ENCODE measurements at regions not wholly inside any gene's neighbourhood (a gene's known extent, or its start where the extent isn't known, plus 50 kb on each side); places are given as distances from the start of the nearest gene placed in this dataset.

GRCh38 chr5:158099571-158100105 is 240.7 kb upstream of the CLINT1 start:
- 81 to 91% methylated on average over 3 to 9 of the region's 12 CpGs for WGBS, 2 experiments (ENCODE audit: insufficient coverage in 2 of 2)
- Histone ChIP-seq H3K27ac (ENCODE audit: low read depth, low read length, severe bottlenecking) (no peak overlapping the region), H3K36me3 (ENCODE audit: control insufficient read depth, insufficient read depth, low read length) (no peaks in the 10 kb centered on the region), H3K4me3 (ENCODE audit: extremely low read depth, insufficient read depth, low read length, poor library complexity, severe bottlenecking) (no peak overlapping the region), H3K9me3 (ENCODE audit: control insufficient read depth, low read length) (no peaks in the 10 kb centered on the region), H3K4me1 (ENCODE audit: control insufficient read depth, insufficient read depth, low read length, poor library complexity, severe bottlenecking) (no peaks in the 10 kb centered on the region)

GRCh38 chr5:158096835-158097234 is 237.9 kb upstream of the CLINT1 start:
- Histone ChIP-seq H3K27ac (ENCODE audit: low read depth, low read length, severe bottlenecking) (no peak overlapping the region), H3K4me1 (ENCODE audit: control insufficient read depth, insufficient read depth, low read length, poor library complexity, severe bottlenecking) (no peaks in the 10 kb centered on the region), H3K36me3 (ENCODE audit: control insufficient read depth, insufficient read depth, low read length) (no peaks in the 10 kb centered on the region), H3K9me3 (ENCODE audit: control insufficient read depth, low read length) (no peaks in the 10 kb centered on the region), H3K4me3 (ENCODE audit: extremely low read depth, insufficient read depth, low read length, poor library complexity, severe bottlenecking) (no peak overlapping the region)
- WGBS, 2 experiments (ENCODE audit: insufficient coverage in 2 of 2), result no CpG with 5 or more reads among the region's 1 CpG

- Histone ChIP-seq H3K4me1 (ENCODE audit: control insufficient read depth, insufficient read depth, low read length, poor library complexity, severe bottlenecking) (no peaks in the 10 kb centered on the region), H3K36me3 (ENCODE audit: control insufficient read depth, insufficient read depth, low read length) (no peaks in the 10 kb centered on the region), H3K27ac (ENCODE audit: low read depth, low read length, severe bottlenecking) (no peak overlapping the region), H3K9me3 (ENCODE audit: control insufficient read depth, low read length) (no peaks in the 10 kb centered on the region), H3K4me3 (ENCODE audit: extremely low read depth, insufficient read depth, low read length, poor library complexity, severe bottlenecking) (no peak overlapping the region)
- 53 to 60% methylated on average over 3 of the region's 3 CpGs for WGBS, 2 experiments (ENCODE audit: insufficient coverage in 2 of 2)
Observed at GRCh38 chr5:158086856-158087255, 227.9 kb upstream of the CLINT1 start.

GRCh38 chr5:158084292-158084691 is 225.3 kb upstream of the CLINT1 start:
- H3K4me1 ChIP-seq (ENCODE audit: control insufficient read depth, insufficient read depth, low read length, poor library complexity, severe bottlenecking), result no peaks in the 10 kb centered on the region
- no peaks in the 10 kb centered on the region for H3K36me3 ChIP-seq (ENCODE audit: control insufficient read depth, insufficient read depth, low read length)
- H3K9me3 ChIP-seq (ENCODE audit: control insufficient read depth, low read length), result no peaks in the 10 kb centered on the region
- no peak overlapping the region for H3K27ac ChIP-seq (ENCODE audit: low read depth, low read length, severe bottlenecking)
- no peak overlapping the region for H3K4me3 ChIP-seq (ENCODE audit: extremely low read depth, insufficient read depth, low read length, poor library complexity, severe bottlenecking)
- WGBS, 2 experiments (ENCODE audit: insufficient coverage in 2 of 2), result 75 to 82% methylated on average over 2 of the region's 4 CpGs

- 90 to 100% methylated on average over 1 of the region's 2 CpGs for WGBS, 2 experiments (ENCODE audit: insufficient coverage in 2 of 2)
- no peaks in the 10 kb centered on the region for H3K9me3 ChIP-seq (ENCODE audit: control insufficient read depth, low read length)
- H3K4me1 ChIP-seq (ENCODE audit: control insufficient read depth, insufficient read depth, low read length, poor library complexity, severe bottlenecking), result no peaks in the 10 kb centered on the region
- no peaks in the 10 kb centered on the region for H3K36me3 ChIP-seq (ENCODE audit: control insufficient read depth, insufficient read depth, low read length)
- H3K4me3 ChIP-seq (ENCODE audit: extremely low read depth, insufficient read depth, low read length, poor library complexity, severe bottlenecking), result no peak overlapping the region
- no peak overlapping the region for H3K27ac ChIP-seq (ENCODE audit: low read depth, low read length, severe bottlenecking)
Observed at GRCh38 chr5:158082696-158083287, 223.8 kb upstream of the CLINT1 start.

GRCh38 chr5:158080112-158080511 is 221.2 kb upstream of the CLINT1 start:
- no peaks in the 10 kb centered on the region for H3K36me3 ChIP-seq (ENCODE audit: control insufficient read depth, insufficient read depth, low read length)
- no peak overlapping the region for H3K4me3 ChIP-seq (ENCODE audit: extremely low read depth, insufficient read depth, low read length, poor library complexity, severe bottlenecking)
- H3K4me1 ChIP-seq (ENCODE audit: control insufficient read depth, insufficient read depth, low read length, poor library complexity, severe bottlenecking), result no peaks in the 10 kb centered on the region
- H3K9me3 ChIP-seq (ENCODE audit: control insufficient read depth, low read length), result no peaks in the 10 kb centered on the region
- 60 to 86% methylated on average over 1 of the region's 1 CpG for WGBS, 2 experiments (ENCODE audit: insufficient coverage in 2 of 2)
- H3K27ac ChIP-seq (ENCODE audit: low read depth, low read length, severe bottlenecking), result no peak overlapping the region

GRCh38 chr5:158079097-158079496 is 220.2 kb upstream of the CLINT1 start:
- Histone ChIP-seq H3K27ac (ENCODE audit: low read depth, low read length, severe bottlenecking) (no peak overlapping the region), H3K9me3 (ENCODE audit: control insufficient read depth, low read length) (no peaks in the 10 kb centered on the region), H3K36me3 (ENCODE audit: control insufficient read depth, insufficient read depth, low read length) (no peaks in the 10 kb centered on the region), H3K4me3 (ENCODE audit: extremely low read depth, insufficient read depth, low read length, poor library complexity, severe bottlenecking) (no peak overlapping the region), H3K4me1 (ENCODE audit: control insufficient read depth, insufficient read depth, low read length, poor library complexity, severe bottlenecking) (no peaks in the 10 kb centered on the region)
- WGBS, 2 experiments (ENCODE audit: insufficient coverage in 2 of 2), result 91 to 93% methylated on average over 4 of the region's 5 CpGs

- H3K36me3 ChIP-seq (ENCODE audit: control insufficient read depth, insufficient read depth, low read length), result no peaks in the 10 kb centered on the region
- H3K27ac ChIP-seq (ENCODE audit: low read depth, low read length, severe bottlenecking), result peak overlapping the region; percentile 85
- no peaks in the 10 kb centered on the region for H3K4me1 ChIP-seq (ENCODE audit: control insufficient read depth, insufficient read depth, low read length, poor library complexity, severe bottlenecking)
- no peak overlapping the region for H3K4me3 ChIP-seq (ENCODE audit: extremely low read depth, insufficient read depth, low read length, poor library complexity, severe bottlenecking)
- 26 to 27% methylated on average over 3 to 7 of the region's 12 CpGs for WGBS, 2 experiments (ENCODE audit: insufficient coverage in 2 of 2)
- H3K9me3 ChIP-seq (ENCODE audit: control insufficient read depth, low read length), result no peaks in the 10 kb centered on the region
Observed at GRCh38 chr5:158074992-158075769, 216.2 kb upstream of the CLINT1 start.

GRCh38 chr5:158074597-158074991 is 215.6 kb upstream of the CLINT1 start:
- H3K36me3 ChIP-seq (ENCODE audit: control insufficient read depth, insufficient read depth, low read length), result no peaks in the 10 kb centered on the region
- H3K4me3 ChIP-seq (ENCODE audit: extremely low read depth, insufficient read depth, low read length, poor library complexity, severe bottlenecking), result no peak overlapping the region
- H3K4me1 ChIP-seq (ENCODE audit: control insufficient read depth, insufficient read depth, low read length, poor library complexity, severe bottlenecking), result no peaks in the 10 kb centered on the region
- 94 to 100% methylated on average over 1 to 2 of the region's 2 CpGs for WGBS, 2 experiments (ENCODE audit: insufficient coverage in 2 of 2)
- no peak overlapping the region for H3K27ac ChIP-seq (ENCODE audit: low read depth, low read length, severe bottlenecking)
- H3K9me3 ChIP-seq (ENCODE audit: control insufficient read depth, low read length), result no peaks in the 10 kb centered on the region

- H3K27ac ChIP-seq (ENCODE audit: low read depth, low read length, severe bottlenecking), result no peak overlapping the region
- peaks cover 8% of the 10 kb centered on the region for H3K4me1 ChIP-seq (ENCODE audit: control insufficient read depth, insufficient read depth, low read length, poor library complexity, severe bottlenecking)
- H3K9me3 ChIP-seq (ENCODE audit: control insufficient read depth, low read length), result no peaks in the 10 kb centered on the region
- 88 to 89% methylated on average over 1 of the region's 1 CpG for WGBS, 2 experiments (ENCODE audit: insufficient coverage in 2 of 2)
- H3K36me3 ChIP-seq (ENCODE audit: control insufficient read depth, insufficient read depth, low read length), result no peaks in the 10 kb centered on the region
- no peak overlapping the region for H3K4me3 ChIP-seq (ENCODE audit: extremely low read depth, insufficient read depth, low read length, poor library complexity, severe bottlenecking)
Observed at GRCh38 chr5:158070859-158071258, 211.9 kb upstream of the CLINT1 start.

- Histone ChIP-seq H3K36me3 (ENCODE audit: control insufficient read depth, insufficient read depth, low read length) (no peaks in the 10 kb centered on the region), H3K9me3 (ENCODE audit: control insufficient read depth, low read length) (no peaks in the 10 kb centered on the region), H3K4me1 (ENCODE audit: control insufficient read depth, insufficient read depth, low read length, poor library complexity, severe bottlenecking) (peaks cover 8% of the 10 kb centered on the region), H3K4me3 (ENCODE audit: extremely low read depth, insufficient read depth, low read length, poor library complexity, severe bottlenecking) (no peak overlapping the region), H3K27ac (ENCODE audit: low read depth, low read length, severe bottlenecking) (peak overlapping the region; percentile 10)
- 90 to 96% methylated on average over 2 of the region's 2 CpGs for WGBS, 2 experiments (ENCODE audit: insufficient coverage in 2 of 2)
Observed at GRCh38 chr5:158069838-158070237, 210.9 kb upstream of the CLINT1 start.

Measured in mesodermal cell (in vitro differentiated cells).